SK-N-SH treated with all-trans-retinoic acid at 6 μM for 48 hours (cell line): ENCODE measurements at regions not wholly inside any gene's neighbourhood (a gene's known extent, or its start where the extent isn't known, plus 50 kb on each side); places are given as distances from the start of the nearest gene placed in this dataset.
A peak's percentile ranks its signal among the peaks of the same experiment; 100 is the strongest.

Experiments used
- ATAC-seq: fragments of 200-7000 bp; cut with Tn5 transposase; 3 replicates; pipeline ENCODE4 v1.9.1; 2020; ENCODE audit warnings: mild to moderate bottlenecking, moderate library complexity
- ARNTL ChIP-seq: fragments of 450-650 bp; formaldehyde crosslinking; IDR thresholded peaks from 2 replicates; pipeline ENCODE4 v1.5.0; 2020; ENCODE audit warnings: low read depth, mild to moderate bottlenecking, moderate library complexity, borderline replicate concordance
- BACH2 ChIP-seq: fragments of 250-450 bp; sonication (Bioruptor Pico); IDR thresholded peaks from 2 replicates; pipeline ENCODE4 v1.9.0; 2021; ENCODE audit warnings: mild to moderate bottlenecking, borderline replicate concordance
- CREB5 ChIP-seq: fragments of 250-450 bp; sonication (Bioruptor Pico); IDR thresholded peaks from 2 replicates; pipeline ENCODE4 v1.5.1; 2020; ENCODE audit warnings: low read depth, mild to moderate bottlenecking, moderate library complexity
- CSRNP3 ChIP-seq: fragments of 250-450 bp; sonication (Bioruptor Pico); IDR thresholded peaks from 2 replicates; pipeline ENCODE4 v1.5.1; 2021; ENCODE audit warnings: mild to moderate bottlenecking, moderate library complexity
- GLIS3 ChIP-seq: fragments of 250-450 bp; sonication (Bioruptor Pico); IDR thresholded peaks from 2 replicates; pipeline ENCODE4 v1.5.0; 2020; ENCODE audit warnings: mild to moderate bottlenecking, moderate library complexity
- ISL1 ChIP-seq: fragments of 250-450 bp; sonication (Bioruptor Pico); IDR thresholded peaks from 2 replicates; pipeline ENCODE4 v2.1.2; 2022; ENCODE audit warnings: mild to moderate bottlenecking, moderate library complexity
- OSR1 ChIP-seq: fragments of 250-450 bp; sonication (Bioruptor Pico); IDR thresholded peaks from 2 replicates; pipeline ENCODE4 v1.8.0; 2022; ENCODE audit warnings: moderate library complexity, mild to moderate bottlenecking, inconsistent platforms
- PATZ1 ChIP-seq: fragments of 250-450 bp; sonication (Bioruptor Pico); IDR thresholded peaks from 2 replicates; pipeline ENCODE4 v1.8.0; 2020; ENCODE audit warnings: mild to moderate bottlenecking, moderate library complexity, borderline replicate concordance
- PPARA ChIP-seq: fragments of 250-450 bp; sonication (Bioruptor Pico); IDR thresholded peaks from 2 replicates; pipeline ENCODE4 v1.5.0; 2020; ENCODE audit warnings: mild to moderate bottlenecking, borderline replicate concordance
- SNAI2 ChIP-seq: fragments of 250-450 bp; sonication (Bioruptor Pico); IDR thresholded peaks from 2 replicates; pipeline ENCODE4 v1.5.0; 2020; ENCODE audit warnings: mild to moderate bottlenecking, moderate library complexity
- TCF4 ChIP-seq: fragments of 250-450 bp; sonication (Bioruptor Pico); IDR thresholded peaks from 2 replicates; pipeline ENCODE4 v1.8.0; 2021; ENCODE audit warnings: mild to moderate bottlenecking, moderate library complexity, borderline replicate concordance
- TOX ChIP-seq: fragments of 250-450 bp; sonication (Bioruptor Pico); IDR thresholded peaks from 2 replicates; pipeline ENCODE4 v1.8.0; 2021; ENCODE audit warnings: mild to moderate bottlenecking, moderate library complexity, borderline replicate concordance
- TSHZ2 ChIP-seq: fragments of 250-450 bp; sonication (Bioruptor Pico); IDR thresholded peaks from 2 replicates; pipeline ENCODE4 v1.5.0; 2020; ENCODE audit warnings: mild to moderate bottlenecking, moderate library complexity
- ZFP3 ChIP-seq: fragments of 250-450 bp; sonication (Bioruptor Pico); IDR thresholded peaks from 2 replicates; pipeline ENCODE4 v1.5.0; 2020; ENCODE audit warnings: mild to moderate bottlenecking, moderate library complexity
- ZFP30 ChIP-seq: fragments of 450-650 bp; formaldehyde crosslinking; IDR thresholded peaks from 2 replicates; pipeline ENCODE4 v1.5.0; 2022; ENCODE audit warnings: mild to moderate bottlenecking, moderate library complexity
- ZNF565 ChIP-seq: fragments of 450-650 bp; formaldehyde crosslinking; conservative IDR thresholded peaks from 2 replicates; pipeline ENCODE4 v1.5.0; 2020; ENCODE audit warnings: low read depth, mild to moderate bottlenecking, moderate library complexity
- ZNF70 ChIP-seq: fragments of 450-650 bp; formaldehyde crosslinking; IDR thresholded peaks from 2 replicates; pipeline ENCODE4 v1.5.0; 2020; ENCODE audit warnings: mild to moderate bottlenecking, moderate library complexity
- ZNF8 ChIP-seq: fragments of 450-650 bp; formaldehyde crosslinking; IDR thresholded peaks from 2 replicates; pipeline ENCODE4 v1.5.0; 2020; ENCODE audit warnings: mild to moderate bottlenecking, moderate library complexity

GRCh38 chr4:181964731-181965130 is 278.5 kb upstream of the TENM3 start:
- TF ChIP-seq GLIS3 (CRISPR knock-in tag) (no peak), CREB5 (CRISPR knock-in tag) (no peak), SNAI2 (CRISPR knock-in tag) (no peak), ARNTL (no peak), ZNF8 (CRISPR knock-in tag) (no peak), OSR1 (no peak), PPARA (no peak), TOX (CRISPR knock-in tag) (no peak), ZNF565 (CRISPR knock-in tag) (no peak), BACH2 (CRISPR knock-in tag) (no peak), ZFP30 (no peak), CSRNP3 (CRISPR knock-in tag) (no peak), ZNF70 (CRISPR knock-in tag) (no peak), PATZ1 (CRISPR knock-in tag) (no peak), TSHZ2 (CRISPR knock-in tag) (no peak)
- ATAC-seq: no peak

GRCh38 chr4:181966104-181966551 is 277.1 kb upstream of the TENM3 start:
- ATAC-seq: peak; percentile 60

More at GRCh38 chr4:181966104-181966551, 277.1 kb upstream of the TENM3 start:
- TF ChIP-seq PPARA: no peak
- TF ChIP-seq SNAI2 (CRISPR knock-in tag): peak; percentile 39; the same call in 1 of the 2 replicates
- no peak for TF ChIP-seq ARNTL
- 0 out of 2 replicates have a peak, but pooled peaks have one; percentile 34 for TF ChIP-seq TSHZ2 (CRISPR knock-in tag)
- TF ChIP-seq BACH2 (CRISPR knock-in tag): no peak
- TF ChIP-seq ZFP3 (CRISPR knock-in tag): peak; percentile 55; the same call in 1 of the 2 replicates
- peak; percentile 38; the same call in 1 of the 2 replicates for TF ChIP-seq TCF4 (CRISPR knock-in tag)
- TF ChIP-seq ZNF70 (CRISPR knock-in tag): no peak
- TF ChIP-seq ISL1: peak; percentile 71
- peak; percentile 51; the same call in 1 of the 2 replicates for TF ChIP-seq CREB5 (CRISPR knock-in tag)
